ENCODE measurements at regions not wholly inside any gene's neighbourhood (a gene's known extent, or its start where the extent isn't known, plus 50 kb on each side); places are given as distances from the start of the nearest gene placed in this dataset.

DNA sequence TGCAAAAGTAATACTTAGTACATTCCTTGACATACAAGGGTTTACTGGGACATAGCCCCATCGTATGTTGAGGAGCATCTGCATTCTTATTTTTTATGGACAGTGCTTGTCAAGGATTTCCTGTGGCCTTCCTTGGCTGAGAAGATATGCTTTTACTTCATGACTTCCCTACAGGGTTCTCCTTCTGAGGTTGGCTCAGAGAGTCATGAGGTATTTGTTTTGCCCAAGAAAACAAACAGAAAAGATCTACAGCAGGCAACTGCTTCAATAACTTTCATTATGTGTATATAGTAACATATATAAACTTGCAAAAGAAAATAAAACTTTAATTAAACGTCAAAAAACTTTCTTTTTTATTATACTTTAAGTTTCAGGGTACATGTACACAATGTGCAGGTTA lies 577.2 kb upstream of the SEMA3D start:
- TF ChIP-seq, protein P1, sequence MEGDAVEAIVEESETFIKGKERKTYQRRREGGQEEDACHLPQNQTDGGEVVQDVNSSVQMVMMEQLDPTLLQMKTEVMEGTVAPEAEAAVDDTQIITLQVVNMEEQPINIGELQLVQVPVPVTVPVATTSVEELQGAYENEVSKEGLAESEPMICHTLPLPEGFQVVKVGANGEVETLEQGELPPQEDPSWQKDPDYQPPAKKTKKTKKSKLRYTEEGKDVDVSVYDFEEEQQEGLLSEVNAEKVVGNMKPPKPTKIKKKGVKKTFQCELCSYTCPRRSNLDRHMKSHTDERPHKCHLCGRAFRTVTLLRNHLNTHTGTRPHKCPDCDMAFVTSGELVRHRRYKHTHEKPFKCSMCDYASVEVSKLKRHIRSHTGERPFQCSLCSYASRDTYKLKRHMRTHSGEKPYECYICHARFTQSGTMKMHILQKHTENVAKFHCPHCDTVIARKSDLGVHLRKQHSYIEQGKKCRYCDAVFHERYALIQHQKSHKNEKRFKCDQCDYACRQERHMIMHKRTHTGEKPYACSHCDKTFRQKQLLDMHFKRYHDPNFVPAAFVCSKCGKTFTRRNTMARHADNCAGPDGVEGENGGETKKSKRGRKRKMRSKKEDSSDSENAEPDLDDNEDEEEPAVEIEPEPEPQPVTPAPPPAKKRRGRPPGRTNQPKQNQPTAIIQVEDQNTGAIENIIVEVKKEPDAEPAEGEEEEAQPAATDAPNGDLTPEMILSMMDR (conservative IDR thresholded peaks at IDR 0.05; ENCODE audit: low read length): no peak
- no peak for TF ChIP-seq EZH2phosphoT487 (IDR thresholded peaks at IDR 0.05; ENCODE audit: borderline replicate concordance)

All from Loucy (cell line).